SK-N-SH (cell line): ENCODE measurements at regions not wholly inside any gene's neighbourhood (a gene's known extent, or its start where the extent isn't known, plus 50 kb on each side); places are given as distances from the start of the nearest gene placed in this dataset.

ENCODE experiments used
- EP300 ChIP-seq, 2 experiments: IDR thresholded peaks; 2 replicates each; pipeline versions ENCODE4 v1.4.0 to v1.6.1; 2012; ENCODE audit warnings: borderline replicate concordance in 1 of 2, low read depth in 1 of 2, low read length in 1 of 2
- YY1 ChIP-seq: IDR thresholded peaks from 2 replicates; pipeline ENCODE4 v1.4.0; 2012; ENCODE audit warnings: low read depth, mild to moderate bottlenecking

- TF ChIP-seq YY1 (no peak), EP300 (IDR thresholded peaks at IDR 0.05; ENCODE audit: borderline replicate concordance in 1 of 2, low read depth in 1 of 2, low read length in 1 of 2) (no peak)
Observed at GRCh38 chr3:96182756-96183155, 631.6 kb upstream of the EPHA6 start.
